HL-60 (cell line): ENCODE measurements at regions not wholly inside any gene's neighbourhood (a gene's known extent, or its start where the extent isn't known, plus 50 kb on each side); places are given as distances from the start of the nearest gene placed in this dataset.

Experiments
- DNase-seq, 2 experiments: peaks; one replicate each; pipeline ENCODE4 v3.0.0-alpha.2; 2010 to 2020; ENCODE audit warnings: low read depth in 1 of 2, low spot score in 1 of 2
- H3K27ac ChIP-seq: fragments of 250-450 bp; sonication (Bioruptor Pico); replicated peaks from 2 replicates; pipeline ENCODE4 v1.5.1; 2020; ENCODE audit warnings: mild to moderate bottlenecking, moderate library complexity
- H3K27me3 ChIP-seq: fragments of 250-450 bp; sonication (Bioruptor Pico); 2 replicates; pipeline ENCODE4 v1.5.1; 2021; ENCODE audit warnings: mild to moderate bottlenecking, moderate library complexity; ENCODE audit not compliant: insufficient read depth, poor library complexity, severe bottlenecking
- H3K4me3 ChIP-seq: replicated peaks from 2 replicates; pipeline ENCODE4 v1.5.1; 2011; ENCODE audit warnings: mild to moderate bottlenecking, control low read depth, low read length; ENCODE audit not compliant: insufficient read depth
- GABPA ChIP-seq: IDR thresholded peaks from 2 replicates; pipeline ENCODE4 v1.6.1; 2012; ENCODE audit warnings: low read depth
- POLR2AphosphoS5 ChIP-seq: IDR thresholded peaks from 2 replicates; pipeline ENCODE4 v1.6.1; 2012; ENCODE audit warnings: low read depth
- SPI1 ChIP-seq: IDR thresholded peaks from 2 replicates; pipeline ENCODE4 v1.6.1; 2012; ENCODE audit warnings: low read depth, mild to moderate bottlenecking, borderline replicate concordance
- TF ChIP-seq, protein P1 (sequence below): IDR thresholded peaks from one replicate; pipeline ENCODE4 v1.5.1; 2011; ENCODE audit warnings: low read length, control low read depth, inconsistent platforms; ENCODE audit not compliant: insufficient read depth
- TF ChIP-seq, protein P2 (sequence below): IDR thresholded peaks from 2 replicates; pipeline ENCODE4 v1.6.1; 2012; ENCODE audit warnings: low read depth; ENCODE audit not compliant: insufficient replicate concordance

GRCh38 chr3:159726231-159726964 is 262.2 kb upstream of the IL12A start:
- Histone ChIP-seq H3K27me3 (no peaks in the 10 kb centered on the region), H3K27ac (no peak overlapping the region), H3K4me3 (no peak overlapping the region)
- no peak for TF ChIP-seq POLR2AphosphoS5
- no peak for DNase-seq

GRCh38 chr3:159727506-159727905 is 261.1 kb upstream of the IL12A start:
- TF ChIP-seq POLR2AphosphoS5 (no peak), SPI1 (no peak), GABPA (no peak)
- TF ChIP-seq, protein P1, sequence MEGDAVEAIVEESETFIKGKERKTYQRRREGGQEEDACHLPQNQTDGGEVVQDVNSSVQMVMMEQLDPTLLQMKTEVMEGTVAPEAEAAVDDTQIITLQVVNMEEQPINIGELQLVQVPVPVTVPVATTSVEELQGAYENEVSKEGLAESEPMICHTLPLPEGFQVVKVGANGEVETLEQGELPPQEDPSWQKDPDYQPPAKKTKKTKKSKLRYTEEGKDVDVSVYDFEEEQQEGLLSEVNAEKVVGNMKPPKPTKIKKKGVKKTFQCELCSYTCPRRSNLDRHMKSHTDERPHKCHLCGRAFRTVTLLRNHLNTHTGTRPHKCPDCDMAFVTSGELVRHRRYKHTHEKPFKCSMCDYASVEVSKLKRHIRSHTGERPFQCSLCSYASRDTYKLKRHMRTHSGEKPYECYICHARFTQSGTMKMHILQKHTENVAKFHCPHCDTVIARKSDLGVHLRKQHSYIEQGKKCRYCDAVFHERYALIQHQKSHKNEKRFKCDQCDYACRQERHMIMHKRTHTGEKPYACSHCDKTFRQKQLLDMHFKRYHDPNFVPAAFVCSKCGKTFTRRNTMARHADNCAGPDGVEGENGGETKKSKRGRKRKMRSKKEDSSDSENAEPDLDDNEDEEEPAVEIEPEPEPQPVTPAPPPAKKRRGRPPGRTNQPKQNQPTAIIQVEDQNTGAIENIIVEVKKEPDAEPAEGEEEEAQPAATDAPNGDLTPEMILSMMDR = no peak
- TF ChIP-seq, protein P2, sequence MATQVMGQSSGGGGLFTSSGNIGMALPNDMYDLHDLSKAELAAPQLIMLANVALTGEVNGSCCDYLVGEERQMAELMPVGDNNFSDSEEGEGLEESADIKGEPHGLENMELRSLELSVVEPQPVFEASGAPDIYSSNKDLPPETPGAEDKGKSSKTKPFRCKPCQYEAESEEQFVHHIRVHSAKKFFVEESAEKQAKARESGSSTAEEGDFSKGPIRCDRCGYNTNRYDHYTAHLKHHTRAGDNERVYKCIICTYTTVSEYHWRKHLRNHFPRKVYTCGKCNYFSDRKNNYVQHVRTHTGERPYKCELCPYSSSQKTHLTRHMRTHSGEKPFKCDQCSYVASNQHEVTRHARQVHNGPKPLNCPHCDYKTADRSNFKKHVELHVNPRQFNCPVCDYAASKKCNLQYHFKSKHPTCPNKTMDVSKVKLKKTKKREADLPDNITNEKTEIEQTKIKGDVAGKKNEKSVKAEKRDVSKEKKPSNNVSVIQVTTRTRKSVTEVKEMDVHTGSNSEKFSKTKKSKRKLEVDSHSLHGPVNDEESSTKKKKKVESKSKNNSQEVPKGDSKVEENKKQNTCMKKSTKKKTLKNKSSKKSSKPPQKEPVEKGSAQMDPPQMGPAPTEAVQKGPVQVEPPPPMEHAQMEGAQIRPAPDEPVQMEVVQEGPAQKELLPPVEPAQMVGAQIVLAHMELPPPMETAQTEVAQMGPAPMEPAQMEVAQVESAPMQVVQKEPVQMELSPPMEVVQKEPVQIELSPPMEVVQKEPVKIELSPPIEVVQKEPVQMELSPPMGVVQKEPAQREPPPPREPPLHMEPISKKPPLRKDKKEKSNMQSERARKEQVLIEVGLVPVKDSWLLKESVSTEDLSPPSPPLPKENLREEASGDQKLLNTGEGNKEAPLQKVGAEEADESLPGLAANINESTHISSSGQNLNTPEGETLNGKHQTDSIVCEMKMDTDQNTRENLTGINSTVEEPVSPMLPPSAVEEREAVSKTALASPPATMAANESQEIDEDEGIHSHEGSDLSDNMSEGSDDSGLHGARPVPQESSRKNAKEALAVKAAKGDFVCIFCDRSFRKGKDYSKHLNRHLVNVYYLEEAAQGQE = no peak
- H3K27ac ChIP-seq = no peak overlapping the region
- no peaks in the 10 kb centered on the region for H3K27me3 ChIP-seq
- DNase-seq = no peak
- H3K4me3 ChIP-seq = no peak overlapping the region

- no peak for DNase-seq
- H3K27me3 ChIP-seq = no peaks in the 10 kb centered on the region
- TF ChIP-seq, protein P1 = no peak
- no peak overlapping the region for H3K4me3 ChIP-seq
- no peak overlapping the region for H3K27ac ChIP-seq
Measured at GRCh38 chr3:159731254-159731653, 257.4 kb upstream of the IL12A start.

DNA sequence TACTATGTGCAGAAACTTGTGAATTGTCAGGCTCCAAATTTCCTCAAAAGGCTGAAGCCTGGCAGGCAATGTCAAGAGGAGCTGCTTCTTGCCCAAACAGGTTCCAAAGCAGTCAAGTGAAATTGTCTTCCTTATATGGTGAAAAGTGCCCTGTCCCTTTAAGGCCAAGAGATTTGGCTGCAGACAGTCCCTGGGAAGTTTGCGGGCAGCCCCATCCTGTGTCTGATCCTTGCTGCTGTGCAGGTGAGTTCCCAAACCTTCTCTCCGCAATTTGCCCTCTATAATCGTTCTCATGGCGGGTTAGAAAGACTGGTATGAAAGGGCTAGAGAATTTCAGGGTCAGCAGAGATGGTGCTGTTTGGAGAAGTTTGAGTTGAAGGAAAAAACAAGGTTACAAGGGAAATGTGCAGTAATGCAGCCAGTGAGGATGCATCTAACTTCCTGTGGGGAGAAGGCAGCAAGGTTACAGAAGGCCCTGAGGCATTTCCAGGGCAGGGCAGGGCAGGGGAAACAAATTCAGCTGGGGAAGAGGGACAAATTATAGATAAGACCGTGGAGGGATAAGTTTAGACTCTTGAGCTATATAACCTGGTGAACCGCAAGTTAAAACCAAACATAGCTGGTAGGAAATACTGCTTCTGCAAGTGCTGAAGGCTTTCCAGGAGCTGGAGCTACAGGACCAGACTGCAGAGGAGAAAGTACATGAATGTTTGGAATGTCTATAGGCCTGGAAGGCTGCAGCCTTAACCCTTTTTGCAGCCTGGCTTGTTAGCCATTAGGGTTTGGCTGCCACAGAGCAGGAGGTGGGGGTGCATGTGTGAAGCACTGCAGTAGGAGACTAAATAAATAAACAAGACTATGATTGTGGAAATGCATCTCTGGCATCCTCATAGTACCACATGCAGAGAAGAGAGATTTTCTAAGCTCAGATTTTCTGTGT is 256.2 kb upstream of the IL12A start:
- Histone ChIP-seq H3K27me3 (no peaks in the 10 kb centered on the region), H3K27ac (no peak overlapping the region), H3K4me3 (no peak overlapping the region)
- DNase-seq = no peak
- TF ChIP-seq SPI1 (no peak), GABPA (no peak), POLR2AphosphoS5 (no peak)
- TF ChIP-seq, protein P2 = no peak
- TF ChIP-seq, protein P1 = no peak
